DOHH2 (cell line): ENCODE measurements at regions not wholly inside any gene's neighbourhood (a gene's known extent, or its start where the extent isn't known, plus 50 kb on each side); places are given as distances from the start of the nearest gene placed in this dataset.

ENCODE experiments used
- EZH2phosphoT487 ChIP-seq: fragments of 200-600 bp; sonication (generic); IDR thresholded peaks from 2 replicates; pipeline ENCODE4 v1.6.1; 2017; ENCODE audit warnings: borderline replicate concordance, mild to moderate bottlenecking, antibody characterized with exemption, low read length, moderate library complexity, mixed read lengths
- TF ChIP-seq, protein P1 (sequence below): fragments of 200-600 bp; sonication (generic); IDR thresholded peaks from one replicate; pipeline ENCODE4 v1.5.1; 2014; ENCODE audit warnings: antibody characterized with exemption, mild to moderate bottlenecking, low read depth, low read length; ENCODE audit not compliant: poor library complexity, severe bottlenecking

GRCh38 chr5:144671066-144671465 lies 500.4 kb downstream of the KCTD16 start:
- TF ChIP-seq EZH2phosphoT487 = no peak
- TF ChIP-seq, protein P1, sequence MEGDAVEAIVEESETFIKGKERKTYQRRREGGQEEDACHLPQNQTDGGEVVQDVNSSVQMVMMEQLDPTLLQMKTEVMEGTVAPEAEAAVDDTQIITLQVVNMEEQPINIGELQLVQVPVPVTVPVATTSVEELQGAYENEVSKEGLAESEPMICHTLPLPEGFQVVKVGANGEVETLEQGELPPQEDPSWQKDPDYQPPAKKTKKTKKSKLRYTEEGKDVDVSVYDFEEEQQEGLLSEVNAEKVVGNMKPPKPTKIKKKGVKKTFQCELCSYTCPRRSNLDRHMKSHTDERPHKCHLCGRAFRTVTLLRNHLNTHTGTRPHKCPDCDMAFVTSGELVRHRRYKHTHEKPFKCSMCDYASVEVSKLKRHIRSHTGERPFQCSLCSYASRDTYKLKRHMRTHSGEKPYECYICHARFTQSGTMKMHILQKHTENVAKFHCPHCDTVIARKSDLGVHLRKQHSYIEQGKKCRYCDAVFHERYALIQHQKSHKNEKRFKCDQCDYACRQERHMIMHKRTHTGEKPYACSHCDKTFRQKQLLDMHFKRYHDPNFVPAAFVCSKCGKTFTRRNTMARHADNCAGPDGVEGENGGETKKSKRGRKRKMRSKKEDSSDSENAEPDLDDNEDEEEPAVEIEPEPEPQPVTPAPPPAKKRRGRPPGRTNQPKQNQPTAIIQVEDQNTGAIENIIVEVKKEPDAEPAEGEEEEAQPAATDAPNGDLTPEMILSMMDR = no peak
